C4-2B (cell line): ENCODE measurements at regions not wholly inside any gene's neighbourhood (a gene's known extent, or its start where the extent isn't known, plus 50 kb on each side); places are given as distances from the start of the nearest gene placed in this dataset.

Experiments
- ZFX ChIP-seq: fragments of 450-650 bp; IDR thresholded peaks from 2 replicates; pipeline ENCODE4 v1.6.1; 2017
- TF ChIP-seq, protein P1 (sequence below): fragments of 450-650 bp; conservative IDR thresholded peaks from 2 replicates; pipeline ENCODE4 v1.5.1; 2017; ENCODE audit warnings: mild to moderate bottlenecking

DNA sequence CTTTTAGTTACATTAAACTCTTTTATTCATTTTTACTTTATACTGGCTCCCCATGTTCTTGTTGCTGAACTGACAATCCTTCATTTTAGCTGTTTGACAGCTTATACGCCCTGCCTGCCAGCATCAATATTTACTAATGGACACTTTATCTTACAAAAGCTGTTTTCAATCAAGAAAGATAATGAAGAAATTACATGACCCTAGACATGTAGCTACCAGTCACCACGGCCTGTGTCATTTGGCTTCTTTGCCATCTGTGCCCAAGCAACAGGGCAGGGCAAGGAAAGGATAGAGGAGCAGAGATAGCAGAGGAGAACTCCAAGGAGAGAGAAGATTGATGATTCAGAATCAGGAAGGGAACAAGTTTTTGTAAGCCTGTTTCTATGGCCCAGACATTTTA, 647.3 kb downstream of the BRINP1 start:
- TF ChIP-seq, protein P1, sequence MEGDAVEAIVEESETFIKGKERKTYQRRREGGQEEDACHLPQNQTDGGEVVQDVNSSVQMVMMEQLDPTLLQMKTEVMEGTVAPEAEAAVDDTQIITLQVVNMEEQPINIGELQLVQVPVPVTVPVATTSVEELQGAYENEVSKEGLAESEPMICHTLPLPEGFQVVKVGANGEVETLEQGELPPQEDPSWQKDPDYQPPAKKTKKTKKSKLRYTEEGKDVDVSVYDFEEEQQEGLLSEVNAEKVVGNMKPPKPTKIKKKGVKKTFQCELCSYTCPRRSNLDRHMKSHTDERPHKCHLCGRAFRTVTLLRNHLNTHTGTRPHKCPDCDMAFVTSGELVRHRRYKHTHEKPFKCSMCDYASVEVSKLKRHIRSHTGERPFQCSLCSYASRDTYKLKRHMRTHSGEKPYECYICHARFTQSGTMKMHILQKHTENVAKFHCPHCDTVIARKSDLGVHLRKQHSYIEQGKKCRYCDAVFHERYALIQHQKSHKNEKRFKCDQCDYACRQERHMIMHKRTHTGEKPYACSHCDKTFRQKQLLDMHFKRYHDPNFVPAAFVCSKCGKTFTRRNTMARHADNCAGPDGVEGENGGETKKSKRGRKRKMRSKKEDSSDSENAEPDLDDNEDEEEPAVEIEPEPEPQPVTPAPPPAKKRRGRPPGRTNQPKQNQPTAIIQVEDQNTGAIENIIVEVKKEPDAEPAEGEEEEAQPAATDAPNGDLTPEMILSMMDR = no peak
- TF ChIP-seq ZFX = no peak
